Stimulated activated CD8-positive, alpha-beta memory T cell treated with anti-CD3 and anti-CD28 coated beads, Interleukin-4, amount 100 ng/mL, for 48 hours (primary cell): ENCODE measurements at regions not wholly inside any gene's neighbourhood (a gene's known extent, or its start where the extent isn't known, plus 50 kb on each side); places are given as distances from the start of the nearest gene placed in this dataset.

ENCODE experiments used
- DNase-seq: peaks from one replicate; pipeline ENCODE4 v3.0.0-alpha.2; 2020

DNA sequence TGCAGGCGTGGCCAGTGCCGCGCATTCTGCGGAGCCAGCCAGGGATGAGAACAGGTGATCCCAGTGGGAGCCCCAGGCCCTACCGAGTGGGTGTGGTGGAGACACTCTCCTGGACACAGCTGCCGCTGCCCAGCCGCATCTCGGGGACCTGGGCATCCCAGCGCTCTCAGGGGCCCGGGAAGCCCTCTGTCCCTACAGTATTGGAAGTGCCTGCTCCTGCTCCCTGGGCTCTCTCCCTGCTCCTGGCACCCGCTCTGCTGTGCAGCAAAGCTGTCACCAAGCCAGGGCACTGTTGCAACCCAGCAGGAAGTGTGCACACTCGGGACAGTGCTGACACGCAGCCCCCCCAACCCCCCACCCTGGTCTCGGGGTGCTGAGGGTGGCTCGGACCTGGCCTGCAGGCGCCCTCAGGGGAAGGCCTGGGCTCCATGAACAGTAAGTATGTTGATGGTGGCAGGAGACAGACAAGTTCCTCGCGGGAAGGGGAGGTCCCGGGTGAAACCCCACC lies 1177.4 kb upstream of the GBE1 start:
- DNase-seq: no peak

DNA sequence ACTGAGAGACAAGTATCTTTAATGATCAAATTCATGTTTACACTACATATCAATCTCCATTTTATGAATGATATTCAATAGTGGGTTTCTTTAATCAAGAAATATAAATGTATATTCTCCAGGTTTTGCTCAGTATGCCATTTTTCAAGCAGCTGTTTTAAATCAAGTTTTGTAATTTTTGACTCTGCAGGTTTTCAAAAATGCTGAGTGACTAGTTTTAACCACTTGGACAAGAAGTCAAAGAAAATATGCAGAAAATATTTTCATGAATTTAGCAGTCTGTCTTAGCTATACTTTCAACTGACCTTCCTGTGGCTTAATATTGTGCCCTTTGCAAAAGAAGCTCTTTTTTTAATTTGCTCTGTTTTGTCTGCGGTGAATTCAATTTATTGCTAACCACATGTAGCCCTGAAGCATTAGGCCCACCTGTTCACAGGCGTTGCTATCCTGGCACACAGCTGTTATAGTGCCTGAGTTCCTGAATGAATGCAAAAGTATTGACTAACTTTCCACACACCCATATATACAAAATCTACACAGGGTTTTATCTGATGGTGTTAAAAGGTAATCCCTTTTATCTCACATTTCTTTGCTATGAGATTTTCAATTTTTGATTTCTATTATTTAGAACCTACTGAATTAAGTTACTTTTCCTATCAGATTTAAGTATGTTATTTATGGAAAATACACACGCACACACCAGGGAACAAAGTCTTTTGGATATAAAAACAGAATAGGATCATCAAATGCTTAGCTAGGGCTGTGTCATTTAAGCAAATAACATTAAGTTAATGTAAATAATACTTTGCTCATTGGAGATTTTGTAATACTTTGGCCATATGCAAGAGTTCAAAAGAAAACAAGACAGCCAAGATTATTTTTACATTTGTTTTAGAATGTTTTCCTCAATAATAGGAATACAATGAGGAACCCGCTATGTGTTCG lies 1166.1 kb upstream of the GBE1 start:
- no peak for DNase-seq

GRCh38 chr3:82891028-82891427 lies 1129.6 kb upstream of the GBE1 start:
- no peak for DNase-seq

DNA sequence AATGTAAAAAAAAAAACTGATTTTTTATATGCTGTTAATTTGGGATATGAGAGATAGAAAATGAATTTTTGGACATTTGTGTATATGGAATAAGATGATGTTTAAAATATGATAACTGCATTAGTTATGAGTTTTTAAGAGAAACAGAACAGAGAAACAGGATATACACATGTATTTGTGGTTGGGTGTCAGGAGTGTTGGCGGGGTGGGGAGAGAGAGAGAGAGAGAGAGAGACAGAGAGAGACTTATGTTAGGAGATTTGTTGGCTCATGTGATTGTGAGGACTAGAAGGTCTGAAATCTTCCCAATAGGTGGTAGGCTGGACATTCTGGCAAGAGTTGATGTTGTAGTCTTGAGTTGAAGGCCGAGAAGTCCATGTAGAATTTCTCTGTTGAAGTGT lies 1121.6 kb upstream of the GBE1 start:
- DNase-seq: no peak

DNA sequence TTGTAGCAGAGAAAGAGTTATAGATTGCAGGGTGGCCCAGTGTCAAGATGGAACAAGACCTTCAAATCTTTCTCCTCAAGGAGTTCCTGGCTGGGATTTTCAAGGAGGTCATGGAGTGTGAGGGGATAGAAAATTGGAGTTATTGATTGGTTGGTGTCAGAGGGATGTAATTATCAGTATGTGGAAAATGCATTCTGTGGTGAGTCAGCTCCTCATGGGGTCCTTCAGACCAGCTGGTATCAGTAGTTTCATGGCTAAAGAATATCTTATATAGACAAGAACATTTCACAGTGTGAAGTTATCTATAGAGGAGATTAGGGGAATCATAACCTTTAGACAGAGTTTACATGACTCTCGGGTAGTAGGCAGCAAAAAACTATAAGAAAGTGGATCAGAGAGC lies 1114.0 kb upstream of the GBE1 start:
- no peak for DNase-seq

DNA sequence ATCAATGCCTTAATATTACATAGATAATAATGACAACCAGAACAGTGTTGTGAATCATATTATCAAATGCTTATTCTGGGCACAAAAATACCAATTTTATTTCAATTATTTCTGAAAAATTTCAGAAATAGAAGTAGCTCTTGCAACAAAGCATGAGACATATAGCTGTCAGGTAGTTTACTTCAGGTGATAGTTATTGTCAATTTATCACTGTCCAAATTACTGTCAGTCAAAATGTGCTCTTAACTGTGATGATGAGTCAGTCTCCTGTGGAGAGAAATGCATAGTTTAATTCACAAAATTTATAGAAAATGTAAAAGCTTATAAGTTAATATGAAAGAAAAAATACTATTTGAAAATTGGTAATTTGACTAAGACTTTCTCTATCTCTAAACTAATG lies 1078.4 kb upstream of the GBE1 start:
- no peak for DNase-seq

DNA sequence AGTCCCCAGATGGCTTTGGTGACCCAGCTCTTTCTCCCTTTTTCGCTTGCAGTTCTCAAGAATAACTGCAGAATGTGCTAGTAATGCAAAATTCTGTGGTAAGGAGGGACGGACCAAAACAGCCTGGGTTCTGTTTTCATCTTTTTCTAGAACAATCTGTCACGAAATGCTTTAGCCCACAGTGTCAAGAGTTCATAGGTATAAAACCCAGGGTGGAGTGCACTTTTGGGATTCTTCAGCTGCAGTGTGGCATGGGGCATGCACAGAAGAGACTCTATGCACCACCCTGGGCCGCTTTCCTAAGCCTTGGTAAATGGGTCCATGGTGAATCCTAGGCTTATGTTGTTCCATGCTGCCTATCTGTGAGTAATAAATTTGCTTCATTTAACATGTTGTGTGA lies 1072.7 kb upstream of the GBE1 start:
- no peak for DNase-seq

- no peak for DNase-seq
Observed at GRCh38 chr3:82824491-82824890, 1063.0 kb upstream of the GBE1 start.

DNA sequence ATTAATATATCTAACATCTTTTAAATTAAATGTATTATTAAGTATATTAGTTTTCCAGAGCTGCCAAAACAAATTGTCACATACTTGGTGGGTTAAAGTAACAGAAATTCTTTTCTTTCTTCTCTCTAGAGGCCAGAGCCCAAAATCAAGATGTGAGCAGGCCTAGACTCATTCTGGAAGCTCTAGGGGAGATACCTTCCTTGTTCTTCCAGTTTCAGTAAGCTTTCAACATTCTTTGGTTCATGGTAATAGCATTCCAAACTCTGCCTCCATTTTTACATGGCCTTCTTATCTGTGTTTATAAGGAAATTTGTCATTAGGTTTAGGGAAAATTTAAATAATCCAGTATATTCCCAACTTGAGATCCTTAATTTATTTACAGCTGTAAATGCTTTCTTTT lies 1054.6 kb upstream of the GBE1 start:
- no peak for DNase-seq

DNA sequence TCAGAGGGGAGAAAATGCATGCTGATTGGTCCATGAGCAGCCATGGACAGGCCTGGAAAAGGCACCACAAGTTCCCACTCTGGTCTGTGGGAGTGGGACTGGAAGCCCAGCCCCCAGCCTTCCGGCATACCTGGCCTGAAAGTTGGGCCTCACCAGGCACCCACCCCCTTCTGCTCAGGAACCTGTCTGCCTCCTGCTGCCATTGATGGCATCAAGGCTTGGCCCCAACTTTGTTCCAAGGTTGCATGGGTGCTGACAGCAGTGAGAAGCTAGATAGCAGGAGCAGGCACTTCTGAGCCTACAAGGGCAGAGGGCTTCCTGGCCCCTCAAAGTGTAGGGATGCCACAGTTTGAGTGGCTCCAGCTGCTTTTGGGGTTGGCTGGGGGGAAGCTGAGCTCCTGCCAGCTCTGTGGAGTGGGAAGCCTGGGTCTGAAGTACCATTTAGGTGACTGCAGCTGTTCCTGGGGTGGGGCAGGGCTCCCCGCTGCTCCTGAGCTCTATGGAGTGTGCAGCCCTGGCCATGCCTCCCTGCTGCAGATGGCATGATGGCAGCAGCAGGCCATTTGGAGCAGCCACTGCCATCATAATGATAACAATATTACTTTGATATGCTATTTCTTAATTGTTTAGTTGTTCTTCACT lies 1054.1 kb upstream of the GBE1 start:
- DNase-seq: no peak

GRCh38 chr3:82814660-82815059 lies 1053.2 kb upstream of the GBE1 start:
- no peak for DNase-seq

DNA sequence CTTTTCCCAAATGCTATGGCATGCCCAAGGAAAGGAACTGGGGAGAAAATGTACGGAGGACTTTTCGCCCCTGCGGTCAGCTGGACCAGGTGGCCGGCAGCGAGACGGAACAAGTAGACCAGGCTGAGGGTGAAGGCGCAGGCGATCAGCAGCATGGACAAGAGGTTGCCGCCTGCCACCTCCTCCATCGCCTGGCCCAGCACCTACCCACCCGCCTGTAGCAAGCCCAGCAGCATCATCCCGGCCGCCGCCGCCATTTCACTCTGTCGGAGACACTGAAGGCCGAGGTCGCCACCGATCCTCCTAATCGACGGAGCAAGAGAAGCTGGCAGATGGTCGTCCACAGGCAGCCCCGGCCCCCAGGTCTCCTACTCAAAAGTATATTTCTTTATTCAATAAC lies 1046.3 kb upstream of the GBE1 start:
- DNase-seq: no peak

GRCh38 chr3:82802501-82802900 lies 1041.1 kb upstream of the GBE1 start:
- DNase-seq: no peak

DNA sequence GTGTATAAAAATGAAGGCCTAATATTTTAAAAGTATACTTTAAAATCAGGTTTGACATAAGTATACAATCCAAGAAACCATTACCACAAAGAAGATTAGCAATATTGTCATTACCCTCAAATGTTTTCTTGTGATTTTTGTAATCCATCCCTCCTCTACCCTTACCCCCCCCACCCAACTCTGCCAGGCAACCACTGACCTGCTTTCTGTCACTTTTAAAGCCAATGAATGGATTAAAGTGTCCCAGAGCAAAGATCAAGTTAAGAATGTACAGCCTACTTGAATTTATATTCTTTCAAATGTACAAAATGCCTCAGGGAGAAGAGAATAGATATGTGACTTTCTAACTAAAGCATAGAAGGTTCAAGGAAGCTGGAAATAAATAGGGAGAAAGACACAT lies 1038.8 kb upstream of the GBE1 start:
- no peak for DNase-seq

DNA sequence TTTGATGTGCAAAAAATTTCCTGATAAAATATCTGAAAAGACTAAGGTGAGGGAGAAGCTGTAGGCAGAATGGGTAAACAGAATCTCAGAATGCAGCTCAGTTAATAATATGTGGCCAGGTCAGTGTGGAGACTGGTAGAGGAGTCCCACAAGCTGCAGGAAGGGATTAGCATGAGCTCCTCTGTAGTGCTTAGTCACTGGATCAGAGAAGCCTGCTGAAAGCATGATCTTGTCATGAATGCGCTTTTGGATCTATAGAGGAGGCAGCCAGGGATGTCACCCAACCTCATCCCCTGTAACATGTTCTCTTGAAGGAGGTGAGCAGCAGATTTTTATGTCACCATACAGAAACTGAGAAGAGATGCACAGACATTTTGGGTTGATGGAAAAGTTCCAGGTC lies 1035.3 kb upstream of the GBE1 start:
- DNase-seq: no peak

GRCh38 chr3:82791241-82791640 lies 1029.8 kb upstream of the GBE1 start:
- DNase-seq: no peak

GRCh38 chr3:82790307-82791097 lies 1029.1 kb upstream of the GBE1 start:
- DNase-seq: no peak

DNA sequence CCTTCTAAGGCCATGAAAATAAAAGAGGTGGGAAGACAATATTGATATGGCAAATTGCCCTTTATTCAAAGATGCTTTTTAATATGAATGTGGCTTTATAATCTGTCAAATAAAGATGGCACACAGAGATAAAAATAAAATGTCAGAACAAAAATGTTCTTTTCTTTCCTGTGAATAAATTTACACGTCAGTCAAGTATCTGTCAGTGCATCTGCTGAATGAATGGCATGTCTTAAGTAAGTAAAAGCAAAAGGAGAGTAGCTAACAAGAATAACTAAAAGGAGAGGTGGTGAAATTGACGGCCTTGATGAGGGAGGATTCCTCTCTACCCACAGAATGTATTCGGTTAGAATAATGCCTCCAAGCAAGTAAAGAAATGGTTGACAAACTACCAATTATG lies 1021.7 kb upstream of the GBE1 start:
- DNase-seq: no peak

- no peak for DNase-seq
Observed at GRCh38 chr3:82773207-82773606, 1011.8 kb upstream of the GBE1 start.

- DNase-seq: no peak
Observed at GRCh38 chr3:82764521-82764920, 1003.1 kb upstream of the GBE1 start.

GRCh38 chr3:82761858-82762257 lies 1000.4 kb upstream of the GBE1 start:
- no peak for DNase-seq

DNA sequence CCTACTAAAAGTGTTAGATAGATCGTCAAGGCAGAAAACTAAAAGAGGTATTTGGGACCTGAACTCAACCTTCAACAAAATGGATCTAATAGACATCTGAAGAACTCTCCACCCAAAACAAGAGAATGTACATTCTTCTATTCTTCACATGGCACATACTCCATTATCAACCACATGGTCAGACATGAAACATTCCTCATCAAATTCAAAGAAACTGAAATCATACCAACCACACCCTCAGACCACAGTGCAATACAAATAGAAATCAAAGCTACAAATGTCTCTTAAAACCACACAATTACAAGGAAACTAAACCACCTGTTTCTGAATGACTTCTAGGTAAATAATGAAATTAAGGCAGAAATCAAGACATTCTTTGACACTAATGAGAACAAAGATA lies 984.1 kb upstream of the GBE1 start:
- no peak for DNase-seq

DNA sequence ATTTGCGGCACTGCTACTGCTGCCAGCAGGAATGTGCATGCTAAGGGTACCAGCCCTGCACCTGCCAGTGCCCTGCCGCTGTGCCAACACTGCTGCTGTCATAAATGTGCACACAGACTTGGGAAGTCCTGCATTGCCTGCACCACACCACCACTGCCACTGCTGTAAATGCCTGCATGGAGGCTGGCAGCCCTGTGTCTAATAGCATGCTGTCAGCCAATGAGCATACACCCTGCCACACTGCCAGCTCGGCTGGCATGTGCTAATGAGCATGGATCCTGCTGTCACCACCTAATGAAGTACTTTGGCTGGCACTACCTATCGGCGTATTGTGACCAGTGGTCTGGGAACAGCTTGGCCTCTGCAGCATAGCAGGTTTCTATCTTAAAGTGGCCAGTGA lies 981.8 kb upstream of the GBE1 start:
- no peak for DNase-seq

- no peak for DNase-seq
Observed at GRCh38 chr3:82741346-82741745, 979.9 kb upstream of the GBE1 start.
